A673 (cell line): ENCODE measurements at regions not wholly inside any gene's neighbourhood (a gene's known extent, or its start where the extent isn't known, plus 50 kb on each side); places are given as distances from the start of the nearest gene placed in this dataset.

ENCODE experiments used
- BruUV-seq: library from RNA; stranded (reverse); fragments of 400-500 nt; replicated peaks from 2 replicates; lab custom pipeline; 2021; lab: Mats Ljungman, UMichigan
- CTCF ChIA-PET: fragments of 300-600 bp; sonication (Branson Sonifier 250); formaldehyde crosslinking; loops from one replicate; lab custom pipeline; 2022; ENCODE audit warnings: antibody characterized with exemption; lab: Charles Lee
- POLR2A ChIA-PET: fragments of 300-600 bp; sonication (Branson Sonifier 250); formaldehyde crosslinking; loops from one replicate; lab custom pipeline; 2022; ENCODE audit warnings: antibody characterized with exemption; ENCODE audit not compliant: low non-redundant PET; lab: Charles Lee
- DNase-seq: peaks from one replicate; pipeline ENCODE4 v3.0.0-alpha.2; 2015; ENCODE audit warnings: low spot score
- H3K27ac ChIP-seq: fragments of 200-600 bp; sonication (generic); 2 replicates; pipeline ENCODE4 v1.5.1; 2016; ENCODE audit warnings: mixed run types, low read depth, mild to moderate bottlenecking, mixed read lengths, antibody characterized with exemption, low read length; ENCODE audit not compliant: poor library complexity, severe bottlenecking
- H3K27me3 ChIP-seq: fragments of 200-600 bp; sonication (generic); replicated peaks from 2 replicates; pipeline ENCODE4 v1.6.1; 2017; ENCODE audit warnings: mixed run types, low read depth, mild to moderate bottlenecking, mixed read lengths, antibody characterized with exemption, low read length; ENCODE audit not compliant: insufficient read depth, poor library complexity
- H3K36me3 ChIP-seq: fragments of 200-600 bp; sonication (generic); 2 replicates; pipeline ENCODE4 v1.6.1; 2016; ENCODE audit warnings: mixed run types, mild to moderate bottlenecking, mixed read lengths, antibody characterized with exemption, low read length; ENCODE audit not compliant: insufficient read depth, poor library complexity, severe bottlenecking
- H3K4me1 ChIP-seq: fragments of 200-600 bp; sonication (generic); 2 replicates; pipeline ENCODE4 v1.6.1; 2017; ENCODE audit warnings: mixed run types, mild to moderate bottlenecking, mixed read lengths, antibody characterized with exemption, low read length; ENCODE audit not compliant: insufficient read depth, poor library complexity, severe bottlenecking
- H3K4me3 ChIP-seq: fragments of 200-600 bp; sonication (generic); 2 replicates; pipeline ENCODE4 v1.5.1; 2016; ENCODE audit warnings: low read depth, mixed run types, mild to moderate bottlenecking, mixed read lengths, low read length; ENCODE audit not compliant: poor library complexity, severe bottlenecking
- H3K9me3 ChIP-seq: fragments of 200-600 bp; sonication (generic); 2 replicates; pipeline ENCODE4 v1.6.1; 2016; ENCODE audit warnings: mixed run types, low read depth, mild to moderate bottlenecking, mixed read lengths, antibody characterized with exemption, low read length; ENCODE audit not compliant: poor library complexity, severe bottlenecking
- CTCF ChIP-seq: fragments of 300-800, 200-600 bp; sonication (generic); conservative IDR thresholded peaks from 2 replicates; pipeline ENCODE4 v1.5.1; 2017; ENCODE audit warnings: low read depth, mild to moderate bottlenecking, antibody characterized with exemption, low read length, moderate library complexity, mixed read lengths
- EZH2 ChIP-seq: fragments of 200-600 bp; sonication (generic); IDR thresholded peaks from 2 replicates; pipeline ENCODE4 v1.6.1; 2017; ENCODE audit warnings: borderline replicate concordance, low read depth, mild to moderate bottlenecking, mixed read lengths, antibody characterized with exemption, low read length; ENCODE audit not compliant: poor library complexity, severe bottlenecking
- intact Hi-C: fragments of 100-400 bp; cut with micrococcal nuclease; formaldehyde crosslinking; loops from one replicate; pipeline ENCODE4 v1.10.0; 2022; ENCODE audit not compliant: unreplicated experiment

GRCh38 chr1:38210021-38210894 is 163.7 kb upstream of the POU3F1 start:
- ChIA-PET CTCF (no interaction called here), POLR2A (interaction anchor here (0.5 kb wide), 1 partner anchor 163 kb away, joined by 7 read pairs; the partner anchor contains the start of gene POU3F1)
- H3K4me1 ChIP-seq, result no peaks in the 10 kb centered on the region
- no peak overlapping the region for H3K4me3 ChIP-seq
- intact Hi-C loops, result no loop called here
- no TSS peak for BruUV-seq
- DNase-seq, result no peak
- no peaks in the 10 kb centered on the region for H3K9me3 ChIP-seq
- no peak overlapping the region for H3K27ac ChIP-seq
- H3K36me3 ChIP-seq, result no peaks in the 10 kb centered on the region
- H3K27me3 ChIP-seq, result no peaks in the 10 kb centered on the region
- TF ChIP-seq EZH2, result no peak
- TF ChIP-seq CTCF, result no peak

GRCh38 chr1:38208716-38209632 is 162.4 kb upstream of the POU3F1 start:
- ChIA-PET CTCF (no interaction called here), POLR2A (no interaction called here)
- H3K4me1 ChIP-seq, result no peaks in the 10 kb centered on the region
- H3K27ac ChIP-seq, result no peak overlapping the region
- H3K9me3 ChIP-seq, result no peaks in the 10 kb centered on the region
- H3K27me3 ChIP-seq, result no peaks in the 10 kb centered on the region
- BruUV-seq, result no TSS peak
- intact Hi-C loops, result no loop called here
- H3K36me3 ChIP-seq, result no peaks in the 10 kb centered on the region
- TF ChIP-seq EZH2 (no peak), CTCF (no peak)
- DNase-seq, result no peak
- H3K4me3 ChIP-seq, result no peak overlapping the region

DNA sequence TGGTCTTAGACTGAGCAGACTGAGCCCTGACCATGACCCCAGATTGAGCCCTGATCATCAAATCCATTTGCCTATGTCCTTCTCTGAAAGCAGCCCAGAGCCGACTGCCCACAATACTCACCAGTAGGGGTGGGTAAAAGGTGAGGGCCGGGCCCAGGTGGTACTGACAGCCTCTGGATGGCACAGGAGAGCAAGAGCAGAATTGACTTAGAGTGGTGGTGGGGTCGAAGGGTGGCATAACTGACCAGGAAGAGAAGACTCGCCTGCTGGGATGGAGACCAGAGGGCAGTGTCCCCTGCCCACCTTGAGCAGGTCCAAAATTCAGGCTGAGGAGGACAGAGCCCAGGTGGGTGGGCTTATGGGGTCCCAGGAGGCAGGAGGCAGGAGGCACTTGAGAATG is 161.3 kb upstream of the POU3F1 start:
- ChIA-PET POLR2A (no interaction called here), CTCF (no interaction called here)
- Histone ChIP-seq H3K4me3 (no peak overlapping the region), H3K36me3 (no peaks in the 10 kb centered on the region), H3K9me3 (no peaks in the 10 kb centered on the region), H3K27me3 (no peaks in the 10 kb centered on the region), H3K27ac (no peak overlapping the region), H3K4me1 (no peaks in the 10 kb centered on the region)
- BruUV-seq, result no TSS peak
- TF ChIP-seq CTCF, result no peak
- TF ChIP-seq EZH2, result no peak
- DNase-seq, result no peak
- intact Hi-C loops, result no loop called here
